Activated naive CD4-positive, alpha-beta T cell treated with Interleukin-2 at 50 U/mL for 16 hours (primary cell): ENCODE measurements at regions not wholly inside any gene's neighbourhood (a gene's known extent, or its start where the extent isn't known, plus 50 kb on each side); places are given as distances from the start of the nearest gene placed in this dataset.

Source experiments
- DNase-seq: peaks from one replicate; pipeline ENCODE4 v3.0.0-alpha.2; 2020

DNA sequence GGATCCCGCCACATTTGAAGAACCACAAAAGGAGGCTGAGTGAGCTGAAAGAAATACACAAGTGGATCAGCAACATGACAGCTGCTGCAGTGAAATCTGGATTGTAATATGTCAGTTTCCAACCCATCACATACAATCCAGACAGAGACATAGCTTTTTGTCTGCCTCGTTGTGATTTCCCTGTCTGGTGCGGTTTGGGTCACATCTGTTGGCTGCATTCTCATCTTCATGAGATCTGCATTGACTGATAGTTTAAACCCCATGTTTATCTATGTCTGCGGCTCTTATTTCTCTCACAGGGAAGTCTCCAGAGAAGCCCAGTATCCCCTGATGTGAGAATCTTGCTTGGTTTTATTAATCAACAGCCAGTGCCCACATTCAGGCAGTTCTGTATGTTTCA lies 403.1 kb upstream of the ZNF608 start:
- no peak for DNase-seq

DNA sequence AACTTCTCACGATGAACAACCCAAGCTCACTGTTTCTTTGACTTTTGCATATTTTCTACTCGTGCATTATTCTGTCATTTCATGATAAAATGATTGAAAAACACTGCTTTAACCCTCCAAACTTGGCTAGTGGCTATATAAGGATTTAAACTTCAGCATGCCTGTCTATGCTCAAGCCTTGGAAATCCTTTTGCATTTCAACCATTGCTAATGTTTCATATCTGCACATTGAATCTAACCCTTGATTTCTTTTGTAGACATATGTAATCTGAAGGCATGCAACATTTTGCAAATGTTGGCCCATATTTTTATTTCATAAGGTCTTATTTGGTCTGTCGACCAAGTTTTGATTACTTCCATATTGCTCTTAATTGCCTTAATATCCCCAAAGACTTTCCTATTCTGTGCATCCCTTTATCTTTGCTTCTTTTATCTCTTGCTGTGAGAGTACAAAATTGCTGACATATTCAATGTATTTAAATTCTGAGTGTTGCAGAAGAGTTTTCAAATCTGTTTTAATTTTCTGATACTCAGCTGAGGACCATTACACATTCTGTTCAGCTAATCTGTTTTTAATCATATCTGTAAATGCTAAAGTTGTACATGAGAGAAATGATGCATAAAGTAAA lies 403.7 kb upstream of the ZNF608 start:
- DNase-seq = no peak

DNA sequence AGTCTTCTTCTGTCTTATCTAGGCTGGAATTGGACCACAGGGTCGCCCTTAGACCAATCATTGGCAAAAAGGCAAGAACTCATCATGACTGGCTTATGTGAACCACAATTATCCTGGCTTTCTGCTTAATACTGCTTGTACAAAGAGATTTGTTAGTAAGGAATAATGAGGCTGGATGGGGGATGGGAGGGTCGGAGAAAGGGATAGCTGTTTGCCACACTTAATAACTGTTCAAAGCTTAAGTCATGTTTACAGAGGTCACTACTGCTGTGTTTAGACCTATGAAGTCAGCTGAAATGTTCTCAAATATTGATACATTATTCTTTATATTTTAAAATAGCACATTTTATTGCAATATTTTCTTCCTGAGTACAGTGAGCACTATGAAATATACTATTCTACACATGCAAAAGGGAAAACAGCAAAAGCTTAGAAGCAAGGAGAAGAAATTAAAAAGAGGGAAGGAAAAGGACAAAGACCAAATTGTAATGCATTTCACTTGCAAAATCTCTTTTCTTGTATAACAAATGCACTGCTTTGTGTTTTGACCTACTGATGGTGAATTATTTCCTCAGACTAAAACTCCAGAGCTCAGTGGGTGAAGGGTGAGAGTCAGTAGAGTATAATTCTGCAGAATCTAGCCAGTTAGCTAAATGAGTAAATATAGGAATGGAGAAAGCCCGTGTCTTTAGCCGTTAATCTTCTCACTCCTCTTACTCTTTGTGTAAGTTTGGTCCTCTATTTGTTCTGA lies 404.9 kb upstream of the ZNF608 start:
- no peak for DNase-seq

- DNase-seq = no peak
These were observed 405.6 kb upstream of the ZNF608 start for GRCh38 chr5:125152044-125152443.

DNA sequence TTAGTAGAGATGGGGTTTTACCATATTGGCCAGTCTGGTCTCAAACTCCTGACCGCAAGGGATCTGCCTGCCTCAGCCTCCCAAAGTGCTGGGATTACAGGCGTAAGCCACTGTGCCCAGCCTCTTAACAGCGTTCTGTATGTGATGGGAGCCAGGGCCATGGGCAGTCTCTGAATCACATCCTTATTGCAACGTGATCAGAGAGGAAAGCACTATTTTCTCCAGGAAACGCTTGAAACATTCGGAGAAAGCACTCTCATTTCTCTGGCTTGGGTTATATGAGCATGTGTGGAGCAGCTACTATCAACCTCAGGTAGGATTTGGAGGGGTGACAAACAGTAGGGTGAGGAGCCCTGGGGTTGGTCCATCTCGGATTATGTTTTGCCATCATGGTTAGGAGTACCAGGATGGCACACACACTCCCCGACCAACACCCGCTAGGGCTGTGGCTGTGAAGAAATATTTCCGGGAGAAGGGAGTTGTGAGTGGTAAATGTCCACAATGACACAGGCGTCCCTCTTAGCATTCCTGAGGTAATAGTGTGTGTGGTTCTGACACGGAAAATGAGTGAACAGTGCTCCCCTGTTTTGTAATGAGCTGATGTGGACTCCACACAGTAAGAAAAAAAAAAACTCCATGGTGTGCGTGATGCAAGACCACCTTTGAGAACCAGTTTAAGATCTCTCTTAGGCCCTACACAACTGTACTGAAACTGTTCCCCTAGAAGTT lies 406.2 kb upstream of the ZNF608 start:
- no peak for DNase-seq

- DNase-seq = no peak
These were observed 406.8 kb upstream of the ZNF608 start for GRCh38 chr5:125153231-125153630.

GRCh38 chr5:125154301-125155110 lies 408.1 kb upstream of the ZNF608 start:
- no peak for DNase-seq

DNA sequence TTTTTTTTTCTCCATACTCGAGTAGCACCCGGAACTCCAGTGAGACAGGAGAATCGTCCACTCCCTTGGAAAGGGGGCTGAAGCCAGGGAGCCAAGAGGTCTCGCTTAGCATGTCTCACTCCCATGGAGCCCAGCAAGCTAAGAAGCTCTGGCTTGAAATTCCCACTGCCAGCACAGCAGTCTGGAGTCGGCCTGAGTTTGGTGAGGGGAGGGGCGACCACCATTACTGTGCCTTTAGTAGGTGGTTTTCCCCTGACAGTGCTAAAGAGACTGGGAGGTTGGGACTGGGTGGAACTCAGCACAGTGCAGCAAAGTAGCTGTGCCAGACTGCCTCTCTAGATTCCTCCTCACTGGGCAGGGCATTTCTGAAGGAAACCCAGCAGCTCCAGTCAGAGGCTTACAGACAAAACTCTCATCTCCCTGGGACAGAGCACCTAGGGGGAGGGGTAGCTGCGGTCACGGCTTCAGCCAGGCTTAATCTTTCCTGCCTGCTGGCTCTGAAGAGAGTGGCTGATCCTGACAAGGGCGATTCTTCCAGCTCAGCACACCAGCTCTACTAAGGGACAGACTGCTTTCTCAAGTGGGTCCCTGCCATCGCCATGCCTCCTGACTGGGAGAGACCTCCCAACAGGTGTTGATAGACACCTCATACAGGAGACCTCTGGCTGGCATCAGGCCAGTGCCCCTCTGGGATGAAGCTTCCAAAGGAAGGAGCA lies 414.5 kb upstream of the ZNF608 start:
- DNase-seq = no peak

DNA sequence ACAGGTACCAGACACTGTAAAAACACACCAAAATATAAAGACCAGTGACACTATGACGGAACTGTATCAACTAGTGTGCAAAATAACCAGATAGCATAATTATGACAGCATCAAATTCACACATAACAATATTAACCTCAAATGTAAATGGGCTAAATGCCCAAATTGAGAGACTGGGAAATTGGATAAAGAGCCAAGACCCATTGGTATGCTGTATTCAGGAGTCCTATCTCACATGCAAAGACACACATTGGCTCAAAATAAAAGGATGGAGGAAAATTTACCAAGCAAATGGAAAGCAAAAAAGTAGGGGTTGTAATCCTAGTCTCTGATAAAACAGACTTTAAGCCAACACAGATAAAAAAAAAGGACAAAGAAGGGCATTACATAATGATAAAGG lies 416.3 kb upstream of the ZNF608 start:
- no peak for DNase-seq

GRCh38 chr5:125169396-125169795 lies 423.0 kb upstream of the ZNF608 start:
- DNase-seq = no peak

DNA sequence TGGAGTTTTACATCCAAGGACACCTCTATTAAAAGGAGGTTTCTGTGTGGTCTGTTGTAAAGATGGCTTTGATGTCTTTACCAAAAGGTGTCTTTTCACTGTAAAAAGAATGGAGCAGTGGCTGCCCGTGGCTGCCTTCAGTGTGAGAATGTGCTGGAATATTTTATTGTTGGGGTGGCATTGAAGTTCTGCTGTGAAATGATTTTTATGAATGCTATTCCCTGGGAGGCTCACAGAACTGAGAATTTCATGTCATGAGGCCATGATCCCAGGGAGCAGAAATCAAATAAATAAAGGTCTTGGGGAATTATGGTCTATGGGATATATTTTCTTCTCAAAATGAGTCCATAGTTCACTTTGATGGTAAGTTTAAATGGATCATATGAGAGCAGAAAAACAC lies 425.2 kb upstream of the ZNF608 start:
- DNase-seq = no peak

- no peak for DNase-seq
These were observed 429.0 kb upstream of the ZNF608 start for GRCh38 chr5:125175348-125176004.

- no peak for DNase-seq
These were observed 429.6 kb upstream of the ZNF608 start for GRCh38 chr5:125176005-125176390.

- no peak for DNase-seq
These were observed 430.9 kb upstream of the ZNF608 start for GRCh38 chr5:125177340-125177739.

DNA sequence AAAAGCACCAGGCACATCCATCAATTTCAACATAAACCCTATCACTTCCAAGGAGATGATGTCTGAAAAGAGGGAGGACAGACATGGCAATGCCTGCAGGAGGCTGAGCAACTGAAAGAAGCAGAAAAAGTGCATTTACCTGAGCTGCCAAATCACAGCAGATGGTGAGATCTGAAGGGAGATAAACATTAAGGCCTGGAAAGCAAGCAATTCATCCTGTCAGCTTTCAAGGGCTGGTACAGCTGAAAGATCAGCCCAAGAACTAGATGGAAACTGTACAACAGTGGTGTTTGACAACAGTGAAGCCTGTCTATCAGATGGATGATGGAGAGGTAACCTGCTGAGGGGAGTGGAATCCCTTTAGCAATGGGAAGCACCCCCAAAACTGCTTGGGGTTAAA lies 433.2 kb upstream of the ZNF608 start:
- no peak for DNase-seq

- DNase-seq = no peak
These were observed 433.9 kb upstream of the ZNF608 start for GRCh38 chr5:125180231-125180829.

GRCh38 chr5:125181159-125181558 lies 434.7 kb upstream of the ZNF608 start:
- no peak for DNase-seq

DNA sequence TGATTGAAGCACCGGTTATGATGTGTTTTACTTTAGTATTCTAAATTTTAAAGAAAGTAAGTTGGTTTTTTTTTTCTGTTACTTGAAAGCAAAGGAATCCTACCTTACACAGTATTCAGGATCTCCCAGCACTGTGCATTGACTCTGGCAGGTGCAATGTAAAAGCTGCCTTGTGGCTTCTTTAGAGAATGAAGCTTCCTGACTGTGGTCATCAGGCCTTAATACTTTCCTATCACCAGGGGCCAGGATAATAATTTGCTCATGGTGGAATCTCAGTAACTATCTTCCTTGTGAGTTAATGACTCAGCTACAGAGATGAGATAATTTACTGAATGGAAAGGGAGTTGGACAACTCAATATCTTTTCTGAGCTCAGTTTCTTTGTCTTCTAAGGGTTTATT lies 435.5 kb upstream of the ZNF608 start:
- DNase-seq = no peak

DNA sequence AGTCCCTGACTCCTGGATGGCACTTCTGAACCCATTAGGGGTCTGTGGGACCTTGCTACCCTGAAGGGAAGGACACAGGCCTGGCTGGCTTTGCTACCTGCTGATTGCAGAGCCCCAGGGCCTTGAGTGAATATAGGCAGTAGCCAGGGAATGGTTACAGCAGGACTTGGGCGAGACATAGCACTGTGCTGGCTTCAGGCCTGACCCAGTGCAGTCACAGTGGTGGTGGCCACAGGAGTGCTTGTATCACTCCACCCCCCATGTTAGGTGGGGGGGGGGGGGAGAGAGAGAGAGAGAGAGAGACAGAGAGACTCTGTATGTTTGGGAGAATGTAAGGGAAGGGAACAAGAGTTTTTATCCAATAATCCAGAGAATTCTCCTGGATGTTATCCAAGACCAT lies 439.3 kb upstream of the ZNF608 start:
- DNase-seq = no peak

DNA sequence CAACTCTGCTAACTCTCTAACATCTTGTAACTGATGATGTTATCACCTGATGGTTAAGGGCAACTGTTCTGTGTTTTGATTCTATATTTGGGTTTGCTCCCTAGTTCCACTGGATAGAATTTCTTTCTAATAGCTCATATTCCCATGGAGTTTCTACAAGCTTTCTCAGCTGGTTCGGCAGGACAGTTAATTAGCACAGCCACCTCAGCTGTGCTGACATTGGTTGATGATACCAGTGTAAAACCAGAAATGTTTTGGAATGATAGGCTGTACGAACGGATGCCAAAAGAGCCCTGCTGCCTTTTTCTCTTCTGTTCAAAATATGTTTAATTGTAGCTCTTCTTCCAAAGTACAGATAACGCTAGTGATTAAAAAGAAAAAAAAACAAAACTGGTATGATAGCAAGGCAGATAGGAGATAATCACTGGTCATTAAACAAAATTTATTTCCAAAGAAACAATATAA lies 440.5 kb upstream of the ZNF608 start:
- DNase-seq = no peak

DNA sequence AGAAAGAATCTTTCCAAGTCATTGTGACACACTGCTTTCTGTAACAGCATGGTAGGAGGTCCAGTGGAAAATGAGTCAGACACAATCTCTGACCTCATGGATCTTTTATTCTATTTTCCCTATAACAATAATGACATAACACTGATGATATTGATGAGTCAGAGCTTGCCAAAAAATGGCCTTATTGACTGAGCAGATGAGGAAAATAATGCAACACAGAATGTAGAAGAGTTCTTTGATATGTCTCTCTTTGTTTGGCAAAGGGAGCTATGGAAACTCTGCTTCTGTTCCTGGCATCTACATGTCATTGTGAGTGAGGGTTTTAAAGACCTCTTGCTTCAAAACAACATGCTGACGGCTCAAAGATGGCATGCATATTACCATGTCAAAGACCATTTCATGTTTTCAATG lies 443.1 kb upstream of the ZNF608 start:
- DNase-seq = no peak
